SK-N-MC (cell line): ENCODE measurements at regions not wholly inside any gene's neighbourhood (a gene's known extent, or its start where the extent isn't known, plus 50 kb on each side); places are given as distances from the start of the nearest gene placed in this dataset.

Experiments used
- DNase-seq: peaks from one replicate; pipeline ENCODE4 v3.0.0-alpha.2; 2011; ENCODE audit warnings: low read depth, low spot score
- H3K27ac ChIP-seq: fragments of 200-600 bp; sonication (generic); 2 replicates; pipeline ENCODE4 v1.5.1; 2016; ENCODE audit warnings: mixed run types
- H3K36me3 ChIP-seq: fragments of 200-600 bp; sonication (generic); 2 replicates; pipeline ENCODE4 v1.6.1; 2017; ENCODE audit warnings: antibody characterized with exemption, low read length, mixed read lengths; ENCODE audit not compliant: insufficient read depth
- H3K4me3 ChIP-seq: fragments of 200-600 bp; sonication (generic); 2 replicates; pipeline ENCODE4 v1.5.1; 2016
- H3K9ac ChIP-seq: fragments of 200-600 bp; sonication (generic); 2 replicates; pipeline ENCODE4 v1.8.0; 2017; ENCODE audit warnings: mixed run types, mixed read lengths; ENCODE audit not compliant: insufficient read length
- H3K9me3 ChIP-seq: fragments of 200-600 bp; sonication (generic); 2 replicates; pipeline ENCODE4 v1.6.1; 2017; ENCODE audit warnings: low read depth, mild to moderate bottlenecking, antibody characterized with exemption, low read length, moderate library complexity, mixed read lengths
- EZH2 ChIP-seq: fragments of 200-600 bp; sonication (generic); IDR thresholded peaks from one replicate; pipeline ENCODE4 v1.6.1; 2017; ENCODE audit warnings: antibody characterized with exemption
- FOXP2 ChIP-seq: optimal IDR thresholded peaks from 2 replicates; pipeline ENCODE3; 2011; ENCODE audit warnings: mild to moderate bottlenecking, moderate library complexity; ENCODE audit not compliant: insufficient read depth; ENCODE audit errors: extremely low read length, control extremely low read depth
- POLR2AphosphoS5 ChIP-seq: IDR thresholded peaks from 2 replicates; pipeline ENCODE4 v1.6.1; 2012; ENCODE audit warnings: mild to moderate bottlenecking, low read depth, low read length, borderline replicate concordance

- Histone ChIP-seq H3K4me3 (peak overlapping the region; percentile 83), H3K9me3 (peaks cover 2% of the 10 kb centered on the region; the same call in 1 of the 2 replicates), H3K36me3 (no peaks in the 10 kb centered on the region; the same call in 1 of the 2 replicates), H3K27ac (peak overlapping the region; percentile 98), H3K9ac (peak overlapping the region; percentile 80)
- TF ChIP-seq FOXP2 (no peak), EZH2 (no peak), POLR2AphosphoS5 (no peak)
- DNase-seq: no peak
These were observed 105.8 kb upstream of the NCKAP5 start for GRCh38 chr2:133674066-133674432.

- Histone ChIP-seq H3K9ac (peak overlapping the region; percentile 80), H3K9me3 (no peaks in the 10 kb centered on the region), H3K36me3 (no peaks in the 10 kb centered on the region), H3K27ac (peak overlapping the region; percentile 98), H3K4me3 (peak overlapping the region; percentile 83)
- peak; percentile 90 for DNase-seq
- peak; percentile 41 for TF ChIP-seq FOXP2
- no peak for TF ChIP-seq EZH2
- peak; percentile 59; the same call in 1 of the 2 replicates for TF ChIP-seq POLR2AphosphoS5
These were observed 106.4 kb upstream of the NCKAP5 start for GRCh38 chr2:133674433-133675331.

GRCh38 chr2:133676392-133677130 is 108.3 kb upstream of the NCKAP5 start:
- peak; percentile 58 for DNase-seq
- no peak for TF ChIP-seq EZH2
- TF ChIP-seq POLR2AphosphoS5: no peak
- TF ChIP-seq FOXP2: no peak
- no peak overlapping the region for H3K4me3 ChIP-seq
- no peaks in the 10 kb centered on the region for H3K36me3 ChIP-seq
- peak overlapping the region; percentile 98 for H3K27ac ChIP-seq
- H3K9me3 ChIP-seq: no peaks in the 10 kb centered on the region
- peak overlapping the region; percentile 80 for H3K9ac ChIP-seq

- no peak for DNase-seq
- H3K36me3 ChIP-seq: no peaks in the 10 kb centered on the region
- no peaks in the 10 kb centered on the region for H3K9me3 ChIP-seq
- no peak overlapping the region for H3K27ac ChIP-seq
- H3K9ac ChIP-seq: no peak overlapping the region
- TF ChIP-seq FOXP2: no peak
- TF ChIP-seq POLR2AphosphoS5: no peak
- no peak for TF ChIP-seq EZH2
- H3K4me3 ChIP-seq: no peak overlapping the region
These were observed 112.2 kb upstream of the NCKAP5 start for GRCh38 chr2:133680343-133681049.

GRCh38 chr2:133682347-133682746 is 114.1 kb upstream of the NCKAP5 start:
- no peak for DNase-seq
- TF ChIP-seq FOXP2 (no peak), POLR2AphosphoS5 (no peak), EZH2 (no peak)
- no peak overlapping the region for H3K9ac ChIP-seq

GRCh38 chr2:133682906-133683305 is 114.6 kb upstream of the NCKAP5 start:
- no peak for DNase-seq
- TF ChIP-seq FOXP2 (no peak), EZH2 (no peak), POLR2AphosphoS5 (no peak)

More at GRCh38 chr2:133682347-133682746, 114.1 kb upstream of the NCKAP5 start:
- no peak overlapping the region for H3K4me3 ChIP-seq
- H3K36me3 ChIP-seq: no peaks in the 10 kb centered on the region
- no peak overlapping the region for H3K27ac ChIP-seq
- H3K9me3 ChIP-seq: no peaks in the 10 kb centered on the region

GRCh38 chr2:133685636-133686215 is 117.5 kb upstream of the NCKAP5 start:
- no peaks in the 10 kb centered on the region for H3K9me3 ChIP-seq
- no peak overlapping the region for H3K9ac ChIP-seq
- H3K4me3 ChIP-seq: no peak overlapping the region
- DNase-seq: no peak
- H3K27ac ChIP-seq: no peak overlapping the region
- TF ChIP-seq POLR2AphosphoS5: no peak
- TF ChIP-seq EZH2: no peak
- TF ChIP-seq FOXP2: no peak
- no peaks in the 10 kb centered on the region for H3K36me3 ChIP-seq

More at GRCh38 chr2:133682906-133683305, 114.6 kb upstream of the NCKAP5 start:
- no peak overlapping the region for H3K4me3 ChIP-seq
- H3K27ac ChIP-seq: no peak overlapping the region
- no peak overlapping the region for H3K9ac ChIP-seq
- no peaks in the 10 kb centered on the region for H3K9me3 ChIP-seq
- no peaks in the 10 kb centered on the region for H3K36me3 ChIP-seq

GRCh38 chr2:133690780-133691179 is 122.5 kb upstream of the NCKAP5 start:
- TF ChIP-seq EZH2 (no peak), FOXP2 (no peak), POLR2AphosphoS5 (no peak)
- Histone ChIP-seq H3K9ac (no peak overlapping the region), H3K9me3 (no peaks in the 10 kb centered on the region), H3K36me3 (no peaks in the 10 kb centered on the region), H3K27ac (no peak overlapping the region), H3K4me3 (no peak overlapping the region)
- DNase-seq: no peak
